GM12873 (cell line): ENCODE measurements at regions not wholly inside any gene's neighbourhood (a gene's known extent, or its start where the extent isn't known, plus 50 kb on each side); places are given as distances from the start of the nearest gene placed in this dataset.

Experiments
- CTCF ChIP-seq: IDR thresholded peaks from 2 replicates; pipeline ENCODE4 v1.5.1; 2012; ENCODE audit warnings: low read depth, mild to moderate bottlenecking, moderate library complexity, low read length, control low read depth; ENCODE audit not compliant: insufficient read depth; ENCODE audit errors: missing control alignments

- TF ChIP-seq CTCF = no peak
Observed at GRCh38 chr5:126101901-126102300, 321.3 kb upstream of the GRAMD2B start.

GRCh38 chr5:126103050-126103449, 320.2 kb upstream of the GRAMD2B start:
- TF ChIP-seq CTCF = no peak

GRCh38 chr5:126103868-126104267, 319.3 kb upstream of the GRAMD2B start:
- TF ChIP-seq CTCF = no peak

- TF ChIP-seq CTCF = no peak
Observed at GRCh38 chr5:126104341-126104740, 318.9 kb upstream of the GRAMD2B start.

- no peak for TF ChIP-seq CTCF
Observed at GRCh38 chr5:126104951-126105350, 318.3 kb upstream of the GRAMD2B start.

GRCh38 chr5:126106029-126106428, 317.2 kb upstream of the GRAMD2B start:
- no peak for TF ChIP-seq CTCF

- TF ChIP-seq CTCF = no peak
Observed at GRCh38 chr5:126107381-126107780, 315.8 kb upstream of the GRAMD2B start.
